SKM-1 (cell line): ENCODE measurements at regions not wholly inside any gene's neighbourhood (a gene's known extent, or its start where the extent isn't known, plus 50 kb on each side); places are given as distances from the start of the nearest gene placed in this dataset.
"Not testable (repeated sequence)": the region's sequence is repeated elsewhere in the genome, so short reads cannot be mapped to it uniquely, and the experiment has no call there.

Experiments used
- DNase-seq: peaks from one replicate; lab custom pipeline; 2025; ENCODE audit not compliant: unreplicated experiment; lab: John Stamatoyannopoulos, UW

DNA sequence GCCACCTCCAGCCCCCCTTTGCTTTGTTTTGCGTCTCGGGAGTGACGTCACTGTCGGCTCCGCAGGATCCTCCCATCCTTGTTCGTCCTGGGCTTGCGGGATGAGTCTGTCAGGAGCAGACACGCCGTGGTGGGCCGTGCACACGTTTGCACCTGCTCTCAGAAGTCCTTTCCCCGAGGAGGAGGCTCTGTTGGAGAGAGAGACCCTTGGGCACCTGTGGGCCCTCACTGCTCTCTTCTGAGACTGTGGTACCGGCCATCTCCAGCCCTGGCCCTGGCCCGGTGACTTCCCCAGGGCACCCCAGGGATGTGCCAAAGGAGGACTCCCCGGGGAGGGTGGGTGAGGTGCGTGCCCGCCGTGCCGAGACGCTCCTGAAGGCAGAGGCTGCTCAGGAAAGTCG lies 76.1 kb upstream of the PPP2R3B start:
- DNase-seq = no peak

DNA sequence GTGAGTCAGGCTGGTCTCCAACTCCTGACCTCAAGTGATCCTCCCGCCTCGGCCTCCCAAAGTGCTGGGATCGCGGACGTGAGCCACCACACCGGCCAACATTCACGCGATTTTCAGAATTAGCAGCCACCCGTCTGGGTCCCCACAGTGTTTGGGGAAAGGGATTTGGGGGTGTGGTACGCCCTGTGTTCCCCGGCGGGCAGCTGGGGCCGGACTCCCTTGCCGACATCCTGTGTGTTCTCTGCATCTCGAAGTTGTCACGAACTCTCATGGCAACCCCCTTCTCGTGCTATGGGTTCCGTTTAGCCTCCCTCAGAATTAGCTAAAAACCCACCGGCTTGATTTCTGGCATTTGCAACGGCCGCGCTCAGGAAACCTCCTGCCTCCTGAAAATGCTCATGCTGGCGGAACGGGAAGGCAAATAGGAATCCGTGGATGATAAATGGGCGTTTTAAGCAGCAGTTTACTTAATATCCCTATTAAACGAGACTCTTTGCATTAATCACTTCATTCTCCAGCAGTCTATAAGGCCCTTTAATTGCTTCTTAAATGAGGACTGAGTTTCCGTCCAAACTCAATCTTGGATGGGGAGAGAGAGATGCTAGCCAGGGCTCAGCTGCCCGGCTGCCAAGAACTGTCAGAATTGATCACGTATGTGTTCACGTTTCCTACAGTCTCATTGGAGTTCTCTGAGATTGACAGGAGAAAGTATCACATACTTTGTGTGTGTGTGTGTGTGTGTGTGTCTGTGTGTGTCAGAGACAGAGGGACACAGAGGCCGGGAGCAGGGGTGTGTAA lies 78.9 kb upstream of the PPP2R3B start:
- DNase-seq = no peak

DNA sequence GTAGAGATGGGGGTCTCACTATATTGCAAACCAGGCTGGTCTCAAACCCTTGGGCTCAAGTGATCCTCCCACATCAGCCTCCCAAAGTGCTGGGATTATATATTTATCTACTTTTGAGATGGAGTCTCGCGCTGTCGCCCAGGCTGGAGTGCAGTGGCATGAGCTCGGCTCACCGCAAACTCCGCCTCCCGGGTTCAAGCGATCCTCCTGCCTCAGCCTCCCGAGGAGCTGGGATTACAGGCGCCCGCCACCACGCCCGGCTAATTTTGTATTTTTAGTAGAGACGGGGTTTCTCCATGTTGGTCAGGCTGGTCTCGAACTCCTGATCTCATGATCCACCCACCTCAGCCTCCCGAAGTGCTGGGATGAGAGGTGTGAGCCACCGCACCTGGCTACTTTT lies 80.1 kb upstream of the PPP2R3B start:
- DNase-seq = not testable (repeated sequence)

DNA sequence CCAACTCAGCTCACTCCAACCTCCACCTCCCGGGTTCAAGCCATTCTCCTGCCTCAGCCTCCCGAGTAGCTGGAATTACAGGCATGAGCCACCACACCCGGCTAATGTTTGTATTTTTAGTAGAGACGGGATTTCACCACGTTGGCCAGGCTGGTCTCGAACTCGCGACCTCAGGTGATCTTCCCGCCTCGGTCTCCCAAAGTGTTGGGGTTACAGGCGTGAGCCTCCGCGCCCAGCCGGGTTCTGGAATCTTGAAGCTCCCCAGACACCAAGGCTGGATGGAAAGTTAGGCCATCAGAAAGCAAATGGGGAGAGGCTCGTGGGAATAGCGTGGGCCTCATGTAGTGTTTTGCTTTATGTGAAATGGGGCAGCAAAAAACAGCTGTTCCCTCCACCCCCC lies 81.0 kb upstream of the PPP2R3B start:
- not testable (repeated sequence) for DNase-seq

DNA sequence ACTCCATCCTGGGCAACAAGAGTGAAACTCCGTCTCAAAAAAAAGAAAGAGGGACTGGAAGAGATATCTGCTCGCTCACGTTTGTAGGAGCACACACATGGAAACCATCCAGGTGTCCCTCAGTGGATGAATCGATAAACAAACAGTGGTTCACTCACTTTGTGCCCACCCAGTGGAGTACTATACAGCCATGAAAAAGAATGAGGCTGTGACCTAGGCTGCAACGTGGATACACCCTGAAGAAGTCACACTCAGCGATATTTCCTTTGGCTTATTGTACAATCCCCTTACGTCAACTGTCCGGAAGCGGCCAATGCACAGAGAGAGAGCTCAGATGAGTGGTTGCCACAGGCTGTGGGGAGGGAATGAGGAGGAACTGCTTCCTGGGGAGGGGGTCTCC lies 82.3 kb upstream of the PPP2R3B start:
- no peak for DNase-seq

DNA sequence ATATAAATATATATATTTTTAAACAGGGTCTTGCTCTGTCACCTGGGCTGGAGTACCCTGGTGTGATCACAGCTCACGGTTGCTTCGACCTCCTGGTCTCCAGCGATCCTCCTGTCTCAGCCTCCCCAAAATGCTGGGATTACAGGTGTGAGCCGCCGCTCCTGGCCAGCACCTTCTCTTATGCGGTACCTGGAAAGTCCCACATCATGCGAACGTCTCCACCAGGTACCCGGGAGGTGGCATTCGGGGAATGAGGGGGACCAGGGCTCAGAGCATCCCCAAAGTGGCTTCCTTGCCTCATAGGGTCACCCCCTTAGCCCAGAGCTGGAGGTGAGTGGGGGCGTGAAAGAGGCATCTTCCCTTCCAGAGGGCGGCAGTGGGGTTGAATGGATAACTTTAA lies 84.0 kb upstream of the PPP2R3B start:
- DNase-seq = no peak

DNA sequence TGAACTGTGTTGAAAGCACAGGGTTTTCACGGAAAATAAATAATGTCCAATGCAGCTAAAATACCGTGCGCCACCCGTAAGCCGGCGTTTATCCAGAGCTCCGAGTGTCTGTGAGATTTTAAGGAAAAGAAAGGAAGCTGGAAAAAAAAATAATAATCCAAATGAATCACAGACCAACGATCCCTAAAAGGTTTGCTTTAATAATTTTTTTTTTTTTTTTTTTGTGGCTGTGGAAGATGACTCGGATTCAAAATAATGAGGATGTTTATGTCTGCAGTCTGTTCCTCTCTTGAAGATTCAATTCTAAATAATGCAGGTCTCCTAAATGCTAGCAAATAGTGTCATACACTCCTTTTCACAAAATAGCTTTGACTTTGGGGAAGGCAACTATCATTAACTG lies 84.6 kb upstream of the PPP2R3B start:
- no peak for DNase-seq

DNA sequence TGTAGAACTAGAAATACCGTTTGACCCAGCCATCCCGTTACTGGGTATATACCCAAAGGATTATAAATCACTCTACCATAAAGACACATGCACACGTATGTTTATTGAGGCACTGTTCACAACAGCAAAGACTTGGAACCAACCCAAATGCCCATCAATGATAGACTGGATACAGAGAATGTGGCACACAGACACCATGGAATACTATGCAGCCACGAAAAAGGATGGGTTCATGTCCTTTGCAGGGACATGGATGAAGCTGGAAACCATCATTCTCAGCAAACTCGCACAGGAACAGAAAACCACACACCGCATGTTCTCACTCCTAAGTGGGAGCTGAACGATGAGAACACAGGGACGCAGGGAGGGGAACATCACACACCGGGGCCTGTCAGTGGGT lies 85.6 kb upstream of the PPP2R3B start:
- not testable (repeated sequence) for DNase-seq

DNA sequence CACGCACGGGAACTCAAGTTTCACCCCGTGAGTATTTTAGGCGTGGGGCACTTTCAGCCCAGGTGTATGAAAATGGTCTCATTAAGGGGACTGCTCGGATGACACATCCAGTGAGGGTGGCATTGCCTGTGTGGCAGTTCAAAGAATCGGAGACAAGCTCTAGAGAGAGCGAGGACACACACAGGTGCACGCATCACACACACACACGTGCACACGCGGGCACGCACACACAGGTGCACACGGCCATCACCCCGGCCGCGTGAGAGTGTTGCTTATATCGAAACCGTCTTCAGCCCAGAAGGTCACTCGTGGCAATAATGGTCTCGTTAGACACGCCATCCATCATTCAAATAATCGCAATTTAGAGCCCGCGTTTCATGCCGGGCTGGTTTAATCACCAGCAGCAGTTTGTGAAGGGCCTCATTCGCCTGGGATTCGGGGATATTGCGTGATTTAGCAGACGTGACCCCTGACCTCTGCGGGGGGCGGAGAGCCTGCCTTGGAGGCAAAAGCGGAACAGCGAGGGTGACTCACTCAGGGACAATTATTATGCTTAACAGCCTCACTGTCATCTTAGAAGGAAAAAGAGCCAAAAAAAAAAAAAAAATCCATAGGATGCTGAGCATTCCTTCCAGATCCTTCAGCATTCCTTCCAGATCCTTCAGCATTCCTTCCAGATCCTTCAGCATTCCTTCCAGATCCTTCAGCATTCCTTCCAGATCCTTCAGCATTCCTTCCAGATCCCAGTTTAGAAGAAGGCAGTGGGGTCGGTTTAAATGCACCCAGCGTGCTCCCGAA lies 89.4 kb upstream of the PPP2R3B start:
- no peak for DNase-seq

DNA sequence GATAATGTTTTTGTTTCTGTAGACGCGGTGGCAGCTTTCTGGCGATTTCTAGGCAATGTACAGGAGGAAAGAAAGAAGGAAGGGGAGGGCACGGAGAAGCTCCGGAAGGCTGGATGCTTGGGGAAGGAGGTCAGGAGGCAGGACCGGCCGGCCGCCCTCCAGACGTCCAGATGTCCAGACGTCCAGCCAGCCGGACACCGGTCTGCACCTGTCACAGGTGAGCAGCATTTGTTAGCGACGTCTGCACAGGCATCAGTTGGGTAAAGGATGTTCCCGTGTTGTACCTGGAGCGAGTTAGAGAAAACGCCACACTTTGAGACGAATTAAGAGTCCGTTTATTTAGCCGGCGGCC lies 90.0 kb upstream of the PPP2R3B start:
- no peak for DNase-seq

DNA sequence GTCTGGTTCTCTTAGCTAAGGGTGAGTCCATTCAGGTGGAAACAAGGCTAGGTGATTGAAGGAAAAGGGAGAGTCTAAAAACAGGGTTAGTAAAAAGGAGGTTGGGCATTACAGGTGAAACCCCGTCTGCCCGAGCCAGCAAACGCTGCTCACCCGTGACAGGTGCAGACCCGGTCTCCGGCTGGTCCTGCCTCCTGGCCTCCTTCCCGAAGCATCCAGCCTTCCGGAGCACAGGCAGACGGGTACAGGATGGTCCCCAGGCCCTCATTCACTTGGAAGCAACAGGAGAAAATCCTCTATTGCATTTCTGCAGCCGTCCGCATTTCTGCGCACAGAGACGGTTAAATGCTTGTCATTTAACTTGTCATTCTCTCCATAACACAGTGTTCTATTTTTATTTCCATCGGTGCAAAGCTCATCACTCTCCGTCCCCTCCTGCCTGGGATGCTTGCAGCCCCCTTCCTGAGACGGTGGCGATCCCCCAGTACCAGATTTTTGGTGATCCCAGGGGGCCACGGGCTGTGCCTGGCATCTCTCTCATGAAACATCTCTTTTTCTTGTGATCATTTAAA lies 90.8 kb upstream of the PPP2R3B start:
- DNase-seq = no peak

DNA sequence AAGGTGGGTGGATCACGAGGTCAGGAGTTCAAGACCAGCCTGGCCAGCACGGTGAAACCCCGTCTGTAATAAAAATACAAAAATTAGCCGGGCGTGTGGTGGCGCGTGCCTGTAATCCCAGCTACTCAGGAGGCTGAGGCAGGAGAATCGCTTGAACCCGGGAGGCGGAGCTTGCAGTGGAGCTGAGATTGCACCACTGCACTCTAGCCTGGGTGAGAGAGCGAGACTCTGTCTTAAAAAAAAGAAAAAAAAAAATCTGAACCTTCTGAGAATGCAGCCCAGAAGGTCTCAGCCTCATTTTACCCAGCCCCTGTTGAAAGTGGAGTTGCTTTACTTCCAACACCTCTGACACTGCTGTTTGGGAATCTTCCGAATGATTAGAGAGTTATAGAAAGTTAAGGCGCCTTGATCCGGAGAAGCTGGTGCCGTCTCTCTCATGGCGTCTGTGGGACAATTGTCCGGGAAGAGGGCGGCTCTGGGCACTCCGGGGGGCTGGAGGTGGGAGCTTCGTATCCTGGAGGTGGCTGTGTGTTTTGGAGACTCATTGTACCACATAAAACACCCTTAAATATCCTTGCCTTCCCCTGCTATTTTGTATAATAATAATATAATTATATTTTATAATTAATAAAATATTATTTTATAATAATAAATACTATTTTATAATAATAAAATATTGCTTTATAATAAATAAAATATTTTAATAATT lies 92.7 kb upstream of the PPP2R3B start:
- DNase-seq = no peak

DNA sequence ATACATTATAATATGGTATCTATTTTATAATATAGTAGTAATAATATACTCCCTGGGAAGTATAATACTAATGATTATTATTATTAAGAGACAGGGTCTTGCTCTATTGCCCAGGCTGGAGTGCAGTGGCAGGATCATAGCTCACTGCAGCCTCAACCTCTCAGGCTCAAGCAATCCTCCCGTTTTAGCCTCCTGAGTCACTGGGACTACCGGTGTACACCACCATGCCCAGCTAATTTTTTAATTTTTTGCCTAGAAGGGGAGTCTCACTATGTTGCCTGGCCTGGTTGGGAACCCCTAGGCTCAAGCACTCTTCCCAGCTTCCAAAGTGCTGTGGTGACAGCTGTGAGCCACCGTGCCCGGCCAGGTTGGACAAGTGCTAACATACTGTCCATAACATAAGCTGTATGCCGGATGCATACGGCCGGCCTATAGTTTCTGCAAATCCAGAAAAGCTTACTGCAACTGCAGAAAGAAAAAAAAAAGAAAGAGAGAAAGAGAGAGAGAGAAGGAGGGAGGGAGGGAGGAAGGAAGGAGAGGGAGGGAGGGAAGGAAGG lies 94.2 kb upstream of the PPP2R3B start:
- no peak for DNase-seq

DNA sequence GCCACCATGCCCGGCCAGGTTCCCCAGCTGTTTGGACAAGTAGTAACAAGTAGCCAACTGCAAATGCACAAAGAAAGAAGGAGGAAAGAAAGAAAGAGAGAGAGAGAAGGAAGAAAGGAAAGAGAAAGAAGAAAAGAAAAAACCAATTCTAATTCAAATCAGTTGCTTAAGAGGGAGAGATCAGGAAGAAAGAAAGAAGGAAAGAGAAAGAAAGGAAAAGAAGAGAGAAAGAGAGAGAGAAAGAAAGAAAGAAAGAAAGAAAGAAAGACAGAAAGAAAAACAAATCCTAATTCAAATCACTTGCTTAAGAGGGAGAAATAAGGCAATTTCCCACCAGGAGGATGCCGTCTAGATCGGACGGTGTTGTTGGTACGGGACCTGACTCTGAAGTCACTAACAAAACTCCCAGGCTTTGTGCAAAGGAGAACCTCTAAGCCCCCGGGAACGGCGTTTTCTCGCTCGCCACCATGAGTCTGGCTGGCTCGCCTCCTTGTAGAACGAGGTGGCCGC lies 95.5 kb upstream of the PPP2R3B start:
- no peak for DNase-seq

DNA sequence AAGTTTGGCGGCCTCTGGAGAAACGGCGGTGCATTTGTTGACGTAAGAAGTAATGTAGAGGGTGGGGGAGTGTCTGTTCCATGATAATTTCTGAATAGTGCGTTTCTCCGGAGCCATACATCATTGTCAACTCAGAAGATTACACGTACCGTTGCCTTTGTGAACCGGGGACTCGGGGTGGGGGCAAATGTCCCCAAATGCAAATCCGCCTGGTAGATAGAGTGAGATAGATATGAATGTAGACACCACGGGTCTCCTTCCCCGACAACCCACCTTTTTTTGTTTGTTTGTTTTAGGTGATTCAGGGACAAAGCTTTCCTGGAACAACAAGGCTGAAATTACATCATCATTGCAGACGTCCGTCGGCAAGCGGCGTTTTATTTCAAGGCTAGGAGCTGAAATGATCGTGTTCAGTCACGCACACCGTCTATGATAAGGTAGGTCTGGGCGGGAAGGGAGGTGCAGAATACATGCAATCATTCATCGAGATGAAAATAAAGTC lies 96.0 kb upstream of the PPP2R3B start:
- DNase-seq = no peak

DNA sequence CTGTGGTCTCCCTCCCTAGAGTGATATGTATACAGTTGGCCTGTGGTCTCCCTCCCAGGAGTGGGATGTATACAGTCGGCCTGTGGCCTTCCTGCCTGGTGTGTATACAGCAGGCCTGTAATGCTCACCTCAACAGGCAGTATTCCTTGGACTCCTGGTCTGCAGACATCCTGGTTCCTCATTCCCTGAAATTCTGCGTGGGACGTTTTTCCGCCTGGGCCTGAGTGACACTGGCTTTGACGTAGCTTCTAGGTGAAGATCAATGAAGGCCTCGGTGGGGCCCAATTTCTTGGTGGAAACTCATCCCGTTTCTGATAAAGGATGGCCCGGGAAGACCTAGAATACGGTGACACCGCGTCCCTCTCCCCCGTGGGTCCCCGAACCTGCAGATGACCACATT lies 98.7 kb upstream of the PPP2R3B start:
- no peak for DNase-seq

DNA sequence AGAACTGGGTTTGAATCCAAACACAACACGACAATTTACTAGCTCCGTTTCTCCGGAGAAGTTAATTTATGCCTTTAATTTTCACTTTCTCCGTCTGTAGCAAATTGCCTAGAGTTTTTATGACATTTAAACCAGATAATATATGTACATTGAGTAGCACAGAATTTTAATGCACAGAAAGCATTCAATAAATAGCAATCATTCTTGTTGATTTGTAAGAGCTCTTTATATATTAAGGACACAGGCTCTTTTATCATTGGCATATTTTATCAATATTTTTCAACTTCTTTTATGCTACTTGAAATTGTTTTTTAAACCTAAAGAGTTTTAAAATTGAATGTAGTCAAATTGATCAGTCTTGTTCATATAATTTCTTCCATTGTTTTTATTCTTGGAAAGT lies 99.6 kb upstream of the PPP2R3B start:
- DNase-seq = no peak

DNA sequence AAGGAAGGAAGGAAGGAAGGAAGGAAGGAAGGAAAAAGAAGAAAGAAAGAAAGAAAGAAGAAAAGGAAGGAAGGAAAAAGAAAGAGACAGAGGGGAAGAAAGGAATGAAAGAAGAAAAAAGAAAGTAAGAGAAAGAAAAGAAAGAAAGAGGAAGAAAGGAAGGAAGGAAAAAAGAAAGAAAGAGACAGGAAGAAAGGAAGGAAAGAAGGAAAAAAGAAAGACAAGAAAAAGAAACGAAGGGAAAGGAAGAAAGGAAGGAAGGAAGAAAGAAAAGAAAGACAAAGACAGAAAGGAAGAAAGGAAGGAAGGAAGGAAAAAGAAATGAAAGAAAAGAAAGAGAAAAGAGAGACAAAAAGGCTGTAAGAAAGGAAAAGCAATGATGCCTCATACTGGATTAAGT lies 101.1 kb upstream of the PPP2R3B start:
- no peak for DNase-seq

DNA sequence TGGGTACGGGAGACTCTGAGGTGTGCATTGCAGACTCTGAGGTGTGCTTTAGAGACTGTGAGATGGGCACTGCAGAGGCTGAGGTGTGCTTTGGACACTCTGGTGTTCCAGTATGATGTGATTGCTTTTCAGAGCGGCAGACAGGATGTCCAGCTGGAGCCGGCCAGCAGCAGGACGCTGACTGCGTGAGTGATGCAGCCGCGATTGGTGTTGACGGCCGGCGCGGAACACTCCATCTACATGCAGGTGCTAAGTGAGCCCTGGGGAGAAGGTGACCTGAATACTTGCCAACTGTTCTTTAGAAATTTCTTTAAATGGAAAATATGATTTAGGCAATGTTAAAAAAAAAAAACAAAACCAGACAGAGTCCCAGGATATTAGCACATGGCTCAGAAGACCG lies 103.1 kb upstream of the PPP2R3B start:
- DNase-seq = no peak

DNA sequence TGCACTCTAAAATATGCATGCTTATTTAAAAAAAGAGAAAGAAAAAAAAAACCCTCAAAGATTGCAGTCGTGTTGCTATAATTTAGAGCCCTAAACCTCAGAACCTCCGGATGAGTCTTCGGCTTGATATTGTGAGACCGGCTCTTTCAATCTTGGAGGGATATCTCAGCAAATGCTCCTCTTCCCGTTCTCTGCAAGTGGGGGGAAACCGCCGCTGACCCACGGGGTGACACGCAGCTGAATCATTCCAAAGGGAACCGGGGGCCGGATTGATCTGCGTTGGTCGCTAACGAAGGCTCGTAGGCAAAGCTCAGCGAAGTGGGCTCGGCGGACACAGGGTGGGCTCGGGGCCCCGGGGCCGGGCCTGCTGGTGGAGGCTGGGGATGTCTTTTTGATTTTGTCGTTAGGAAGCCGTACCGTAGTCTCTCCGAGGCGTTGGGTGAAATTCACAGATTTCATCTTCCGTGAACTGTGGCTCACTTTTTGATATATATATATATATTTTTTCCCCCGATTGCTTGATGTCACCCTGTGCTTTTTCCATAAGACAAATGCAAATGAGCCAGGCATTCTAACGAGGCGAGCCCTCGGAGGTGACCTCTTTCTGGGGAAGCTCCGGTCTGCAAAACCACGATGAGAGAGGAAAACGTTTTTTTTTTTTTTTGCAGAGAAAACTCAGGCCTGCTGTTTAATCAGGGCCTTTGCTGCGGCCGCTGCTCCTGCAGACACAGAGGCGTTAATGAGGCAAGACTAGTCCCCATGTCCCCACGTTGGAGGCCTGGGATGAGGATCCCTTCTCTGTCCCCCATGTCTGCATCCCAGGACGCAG lies 110.7 kb upstream of the PPP2R3B start:
- DNase-seq = no peak
